Activated CD8-positive, alpha-beta memory T cell treated with anti-CD3 and anti-CD28 coated beads, Interleukin-2, amount 50 U/mL, for 24 hours (primary cell): ENCODE measurements at regions not wholly inside any gene's neighbourhood (a gene's known extent, or its start where the extent isn't known, plus 50 kb on each side); places are given as distances from the start of the nearest gene placed in this dataset.
"Not testable (repeated sequence)": the region's sequence is repeated elsewhere in the genome, so short reads cannot be mapped to it uniquely, and the experiment has no call there.

Experiments used
- DNase-seq: peaks from one replicate; pipeline ENCODE4 v3.0.0-alpha.2; 2020; ENCODE audit errors: extremely low read depth

- DNase-seq, result no peak
These were observed 710.4 kb downstream of the SLC4A3 start for GRCh38 chr2:220337611-220338440.

- DNase-seq, result no peak
These were observed 713.6 kb downstream of the SLC4A3 start for GRCh38 chr2:220341014-220341413.

- DNase-seq, result no peak
These were observed 719.5 kb downstream of the SLC4A3 start for GRCh38 chr2:220346919-220347318.

- DNase-seq, result no peak
These were observed 720.2 kb downstream of the SLC4A3 start for GRCh38 chr2:220347626-220348025.

GRCh38 chr2:220348206-220348605 lies 720.8 kb downstream of the SLC4A3 start:
- DNase-seq, result no peak

GRCh38 chr2:220353897-220354296 lies 726.5 kb downstream of the SLC4A3 start:
- DNase-seq, result no peak

GRCh38 chr2:220356076-220356475 lies 728.6 kb downstream of the SLC4A3 start:
- DNase-seq, result no peak

GRCh38 chr2:220365023-220365422 lies 737.6 kb downstream of the SLC4A3 start:
- no peak for DNase-seq

GRCh38 chr2:220366765-220367164 lies 739.3 kb downstream of the SLC4A3 start:
- DNase-seq, result no peak

- no peak for DNase-seq
These were observed 743.3 kb downstream of the SLC4A3 start for GRCh38 chr2:220370764-220371163.

- DNase-seq, result no peak
These were observed 743.8 kb downstream of the SLC4A3 start for GRCh38 chr2:220371211-220371610.

GRCh38 chr2:220373878-220374277 lies 746.4 kb downstream of the SLC4A3 start:
- no peak for DNase-seq

GRCh38 chr2:220374282-220374681 lies 746.9 kb downstream of the SLC4A3 start:
- DNase-seq, result no peak

- no peak for DNase-seq
These were observed 750.2 kb downstream of the SLC4A3 start for GRCh38 chr2:220377482-220378155.

- DNase-seq, result not testable (repeated sequence)
These were observed 760.3 kb downstream of the SLC4A3 start for GRCh38 chr2:220387758-220388157.

GRCh38 chr2:220393711-220394110 lies 766.3 kb downstream of the SLC4A3 start:
- no peak for DNase-seq

- no peak for DNase-seq
These were observed 767.0 kb downstream of the SLC4A3 start for GRCh38 chr2:220394433-220394832.

- no peak for DNase-seq
These were observed 768.9 kb downstream of the SLC4A3 start for GRCh38 chr2:220396287-220396686.

GRCh38 chr2:220410296-220410695 lies 782.9 kb downstream of the SLC4A3 start:
- DNase-seq, result no peak

- no peak for DNase-seq
These were observed 790.1 kb downstream of the SLC4A3 start for GRCh38 chr2:220417503-220417902.

GRCh38 chr2:220419647-220420046 lies 792.2 kb downstream of the SLC4A3 start:
- no peak for DNase-seq

- DNase-seq, result no peak
These were observed 793.4 kb downstream of the SLC4A3 start for GRCh38 chr2:220420820-220421219.

- no peak for DNase-seq
These were observed 795.2 kb downstream of the SLC4A3 start for GRCh38 chr2:220422676-220423075.
